HG03064 (cell line): ENCODE measurements at regions not wholly inside any gene's neighbourhood (a gene's known extent, or its start where the extent isn't known, plus 50 kb on each side); places are given as distances from the start of the nearest gene placed in this dataset.
"Not testable (repeated sequence)": the region's sequence is repeated elsewhere in the genome, so short reads cannot be mapped to it uniquely, and the experiment has no call there.

Experiments used
- ATAC-seq: cut with Tn5 transposase; IDR thresholded peaks from one replicate; pipeline ENCODE4 v1.9.1; 2021; ENCODE audit warnings: low read depth; ENCODE audit not compliant: unreplicated experiment

DNA sequence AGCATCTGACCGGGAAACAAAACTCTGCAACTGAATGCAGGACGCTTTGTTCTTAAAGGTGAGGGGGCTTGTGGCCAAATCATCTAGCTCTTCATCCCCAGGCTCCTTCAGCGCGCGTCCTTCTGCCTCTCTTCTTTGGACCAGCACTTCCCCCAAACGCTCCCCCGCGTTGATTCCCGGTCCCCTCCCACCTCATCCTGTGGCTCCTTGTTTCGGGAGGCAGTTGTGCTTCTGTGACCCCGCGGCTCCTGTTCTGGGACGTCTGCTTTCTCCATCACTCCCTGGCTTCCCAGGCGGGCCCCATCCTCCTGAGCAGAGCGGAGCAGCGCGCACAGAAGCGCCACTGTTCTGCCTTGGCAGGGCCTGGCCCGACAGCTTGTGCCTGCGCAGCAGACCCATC, 109.7 kb upstream of the ZNG1E start:
- ATAC-seq: not testable (repeated sequence)

DNA sequence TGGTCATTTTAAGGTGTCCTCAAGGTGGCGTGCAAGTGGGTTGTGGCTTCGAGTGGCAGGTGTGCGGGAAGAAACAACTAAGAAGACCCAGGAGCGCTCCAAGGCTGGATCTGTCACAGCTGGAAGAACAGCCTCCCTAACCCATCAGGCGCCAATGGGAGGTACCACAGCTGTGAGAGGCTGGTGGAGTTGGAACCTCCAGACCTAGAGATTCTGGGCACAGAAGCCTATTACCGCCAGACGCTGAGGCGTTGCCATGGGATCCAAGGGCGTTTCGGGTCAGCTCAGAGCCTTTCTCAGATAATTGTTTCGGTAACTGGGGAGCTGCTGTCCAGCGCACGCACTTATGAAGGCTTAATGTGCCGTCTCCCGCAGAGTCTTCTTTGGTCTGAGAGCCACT, 156.7 kb upstream of the ZNG1E start:
- ATAC-seq: not testable (repeated sequence)

DNA sequence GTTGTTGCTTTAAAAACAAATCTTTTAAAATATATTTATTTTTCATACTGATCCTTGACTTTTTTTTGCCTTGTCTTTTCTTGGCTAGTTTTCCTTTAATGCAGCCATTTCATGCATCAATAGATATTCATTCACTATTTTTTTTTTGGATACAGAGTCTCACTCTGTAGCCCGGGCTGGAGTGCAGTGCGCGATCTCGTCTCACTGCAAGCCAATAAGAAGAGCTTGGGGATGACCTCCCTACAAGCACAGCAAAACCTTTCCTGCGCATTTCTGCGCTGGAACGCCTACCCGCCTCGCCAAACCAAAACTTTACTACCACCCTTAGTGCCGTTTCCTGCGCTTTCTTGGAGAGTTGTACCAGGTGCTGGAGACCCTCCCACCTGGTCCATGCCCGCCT, 161.3 kb upstream of the ZNG1E start:
- not testable (repeated sequence) for ATAC-seq

DNA sequence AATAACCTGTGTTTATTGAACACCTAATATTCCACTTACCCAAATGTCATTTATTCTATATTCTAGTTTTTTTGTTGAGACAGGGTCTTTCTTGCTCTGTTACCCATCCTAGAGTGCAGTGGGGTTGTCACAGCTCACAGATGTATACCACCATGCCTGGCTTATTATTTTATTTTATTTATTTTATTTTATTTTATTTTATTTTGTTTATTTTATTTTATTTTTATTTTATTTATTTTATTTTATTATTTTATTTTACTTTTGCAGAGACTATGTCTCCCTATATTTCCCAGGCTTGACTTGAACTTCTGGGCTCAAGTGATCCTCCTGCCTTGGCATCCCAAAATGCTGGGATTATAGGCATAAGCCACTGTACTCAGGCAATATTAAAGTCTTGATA, 167.8 kb upstream of the ZNG1E start:
- ATAC-seq: not testable (repeated sequence)

DNA sequence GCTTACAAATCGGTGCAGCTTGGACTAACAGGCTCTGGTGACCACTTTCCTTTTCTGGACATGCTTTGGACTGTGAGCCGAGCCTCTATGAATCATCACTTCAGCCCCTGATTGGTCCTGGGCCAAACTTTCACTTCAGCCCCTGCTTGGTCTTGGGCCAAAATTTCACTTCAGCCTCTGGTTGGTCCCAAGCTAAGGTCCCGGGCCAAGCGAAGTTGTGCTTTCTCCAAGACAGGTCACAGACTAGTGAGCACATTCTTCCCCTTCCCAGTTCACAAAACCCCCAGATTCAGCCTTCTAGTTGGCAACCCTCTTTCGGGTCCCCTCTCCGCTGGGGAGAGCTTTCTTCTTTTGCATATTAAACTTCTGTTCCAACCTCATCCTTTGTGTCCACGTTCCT, 171.0 kb upstream of the ZNG1E start:
- ATAC-seq: not testable (repeated sequence)

DNA sequence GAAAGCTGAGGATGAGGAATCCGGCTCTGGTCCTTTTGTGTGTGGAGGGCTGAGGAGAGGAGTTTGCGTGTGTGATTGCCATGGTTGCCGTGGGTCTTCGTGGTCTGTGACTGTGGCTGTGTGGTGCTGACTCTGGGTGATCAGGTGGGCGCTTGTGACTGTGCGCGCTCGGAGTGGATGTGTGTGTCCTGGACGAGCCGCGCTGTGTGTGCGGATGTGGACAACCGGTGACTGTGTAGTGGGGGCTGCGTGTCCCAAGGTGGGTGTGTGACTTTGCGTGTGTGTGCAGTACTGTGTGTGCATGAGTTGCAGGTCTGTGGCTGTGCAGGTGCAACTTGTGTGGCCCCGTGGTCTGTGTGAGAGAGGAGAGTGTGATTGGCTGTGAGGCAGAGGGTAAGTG, 172.0 kb upstream of the ZNG1E start:
- not testable (repeated sequence) for ATAC-seq

DNA sequence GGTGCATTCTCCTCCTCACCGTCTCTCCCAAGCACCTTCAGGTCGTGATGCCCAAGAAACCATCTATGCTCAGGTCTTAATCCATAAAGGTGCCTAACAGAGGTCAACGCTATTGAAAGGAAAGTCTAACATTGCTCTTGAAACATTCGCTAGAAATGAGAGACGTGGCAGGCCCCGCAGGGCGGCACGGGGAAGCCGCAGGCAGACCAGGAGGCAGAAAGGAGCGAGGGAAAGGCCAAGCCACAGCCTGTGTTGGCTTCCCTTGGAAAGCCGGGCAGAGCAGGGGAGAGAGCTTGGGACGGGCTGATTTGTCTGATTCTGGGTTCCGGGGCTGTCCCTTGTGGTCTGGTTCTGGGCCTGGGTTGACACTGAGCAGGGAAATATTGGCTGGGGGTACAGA, 192.8 kb upstream of the ZNG1E start:
- not testable (repeated sequence) for ATAC-seq

DNA sequence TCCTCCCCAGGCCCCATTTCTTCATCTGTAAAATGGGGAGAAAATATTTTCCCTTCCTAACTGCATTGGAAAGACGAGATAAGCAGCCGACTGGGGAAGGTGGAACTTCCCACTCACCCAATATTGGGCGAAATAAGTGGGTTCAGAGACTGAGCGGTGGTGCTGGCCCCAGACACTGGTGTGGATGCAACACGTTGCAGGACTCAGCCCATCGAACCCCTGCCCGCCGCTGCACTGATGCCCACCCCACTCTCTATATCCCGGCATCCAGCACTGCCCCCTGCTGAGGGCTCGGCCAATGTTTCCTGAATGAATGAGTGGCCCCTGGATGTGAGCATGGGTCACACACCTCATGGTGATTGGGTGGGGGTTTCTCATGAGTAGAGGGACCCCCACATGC, 194.4 kb upstream of the ZNG1E start:
- not testable (repeated sequence) for ATAC-seq

DNA sequence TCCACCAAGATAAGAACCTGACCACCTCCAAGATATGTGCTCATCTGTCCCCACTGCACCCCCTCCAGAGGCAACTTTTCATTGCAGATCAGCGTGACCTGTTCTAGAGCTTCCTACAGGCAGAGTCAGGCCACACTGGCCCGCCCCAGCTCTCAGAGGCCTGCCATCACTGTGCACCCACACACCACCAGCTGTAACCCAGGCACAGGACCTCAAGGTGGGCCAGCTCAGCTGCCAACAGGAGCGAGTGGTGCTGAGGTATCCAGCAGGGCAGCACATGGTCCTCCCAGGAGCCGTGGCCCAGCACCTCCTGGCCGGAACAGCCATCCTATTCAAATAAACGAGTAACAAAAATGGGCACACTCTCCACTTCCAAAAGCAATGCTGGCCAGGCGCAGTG, 189.9 kb upstream of the FOXD4L5 start:
- not testable (repeated sequence) for ATAC-seq

DNA sequence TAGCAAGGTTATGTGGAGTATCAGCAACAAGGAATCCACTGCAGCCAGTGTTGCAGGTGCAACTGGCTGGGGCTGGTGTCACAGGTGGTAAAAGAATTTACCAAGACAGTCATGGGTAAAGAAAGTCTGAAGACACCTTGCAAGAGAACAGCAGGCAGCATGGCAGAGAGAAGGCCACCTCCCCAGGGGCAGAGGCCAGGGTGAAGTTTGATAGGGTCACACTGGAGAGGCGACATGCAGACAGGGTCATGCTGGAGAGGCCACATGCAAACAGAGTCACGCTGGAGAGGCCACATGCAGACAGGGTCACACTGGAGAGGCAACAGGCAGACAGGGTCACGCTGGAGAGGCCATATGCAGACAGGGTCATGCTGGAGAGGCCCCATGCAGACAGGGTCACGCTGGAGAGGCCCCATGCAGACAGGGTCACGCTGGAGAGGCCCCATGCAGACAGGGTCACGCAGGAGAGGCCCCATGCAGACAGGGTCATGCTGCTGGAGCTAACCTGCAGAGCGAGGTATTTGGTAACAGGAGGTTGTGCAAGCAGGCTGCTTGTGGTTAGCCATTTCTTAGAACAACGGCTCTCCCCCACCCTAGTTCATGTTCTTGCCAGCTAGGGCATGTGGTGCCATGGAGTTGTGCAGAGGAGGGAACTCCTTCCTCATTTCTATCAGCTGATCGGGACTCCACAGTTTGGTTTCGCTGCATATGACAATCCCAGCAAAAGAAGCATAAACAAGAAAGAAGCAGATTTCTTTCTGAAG, 188.2 kb upstream of the FOXD4L5 start:
- not testable (repeated sequence) for ATAC-seq

DNA sequence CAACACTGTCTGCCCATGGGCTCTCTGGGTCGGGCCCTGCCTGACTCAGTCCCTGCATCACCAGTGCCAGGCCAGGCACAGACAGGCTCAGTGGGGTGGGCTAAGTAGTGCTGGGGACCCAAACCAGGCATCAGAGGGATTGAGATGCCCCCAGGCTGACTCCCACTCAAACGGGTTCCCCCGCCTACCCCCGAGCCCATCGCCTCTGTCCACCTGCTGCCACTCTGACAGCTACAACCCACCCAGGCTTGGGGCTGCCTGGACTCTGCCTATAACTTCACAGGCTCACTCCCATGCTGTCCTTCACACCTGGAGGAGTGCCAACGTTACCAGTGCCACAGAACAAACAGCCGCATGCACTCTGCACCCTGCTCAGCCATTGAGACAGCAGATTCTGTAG, 186.1 kb upstream of the FOXD4L5 start:
- ATAC-seq: not testable (repeated sequence)

DNA sequence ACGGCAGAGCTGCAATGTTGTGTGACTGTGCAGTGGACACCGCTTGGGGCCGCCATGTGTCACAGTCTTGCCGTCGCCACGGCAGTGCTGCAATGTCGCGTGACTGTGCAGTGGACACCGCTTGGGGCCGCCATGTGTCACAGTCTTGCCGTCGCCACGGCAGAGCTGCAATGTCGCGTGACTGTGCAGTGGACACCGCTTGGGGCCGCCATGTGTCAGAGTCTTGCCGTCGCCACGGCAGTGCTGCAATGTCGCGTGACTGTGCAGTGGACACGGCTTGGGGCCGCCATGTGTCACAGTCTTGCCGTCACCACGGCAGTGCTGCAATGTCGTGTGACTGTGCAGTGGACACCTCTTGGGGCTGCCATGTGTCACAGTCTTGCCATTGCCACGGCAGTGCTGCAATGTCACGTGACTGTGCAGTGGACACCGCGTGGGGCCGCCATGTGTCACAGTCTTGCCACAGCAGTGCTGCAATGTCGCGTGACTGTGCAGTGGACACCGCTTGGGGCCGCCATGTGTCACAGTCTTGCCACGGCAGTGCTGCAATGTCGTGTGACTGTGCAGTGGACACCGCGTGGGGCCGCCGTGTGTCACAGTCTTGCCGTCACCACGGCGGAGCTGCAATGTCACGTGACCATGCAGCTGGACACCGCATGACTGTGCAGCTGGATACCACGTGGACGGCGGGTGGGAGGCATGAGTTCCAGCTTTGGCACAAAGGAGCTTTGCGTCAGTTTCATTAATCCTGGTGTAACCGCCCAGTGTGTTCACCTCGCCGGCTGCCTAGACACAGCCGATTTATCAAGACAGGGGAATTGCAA, 182.1 kb upstream of the FOXD4L5 start:
- not testable (repeated sequence) for ATAC-seq

DNA sequence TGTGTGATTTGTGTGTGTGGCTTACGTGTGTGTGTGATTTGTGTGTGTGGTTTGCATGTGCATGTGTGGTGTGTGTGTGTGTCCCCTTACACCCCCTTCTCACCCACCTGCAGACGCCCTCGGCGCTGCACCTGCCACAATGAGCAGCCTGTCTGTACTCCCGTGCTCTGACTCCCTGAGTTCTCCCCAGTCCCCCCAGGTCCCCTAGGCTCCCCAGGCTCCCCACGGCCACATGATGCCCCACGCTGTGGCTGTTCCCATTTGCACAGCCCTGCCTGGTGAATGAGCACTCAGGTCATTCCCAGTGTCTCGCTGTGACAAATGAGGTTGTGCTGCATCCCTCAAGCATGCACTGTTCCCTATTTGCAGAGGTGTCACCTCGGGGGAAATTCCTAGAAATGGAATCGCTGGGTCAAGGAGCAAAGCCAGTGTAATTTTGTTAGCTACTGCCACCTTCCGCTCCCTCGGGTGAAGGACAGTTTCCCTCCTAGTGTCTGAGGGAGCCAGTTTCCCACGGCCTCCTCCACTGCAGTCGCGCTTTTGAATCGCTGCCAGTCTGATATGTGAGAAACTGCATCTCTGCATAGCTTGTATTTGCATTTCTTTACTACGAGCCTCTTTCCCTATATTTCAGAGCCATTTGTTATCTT, 180.4 kb upstream of the FOXD4L5 start:
- ATAC-seq: not testable (repeated sequence)

DNA sequence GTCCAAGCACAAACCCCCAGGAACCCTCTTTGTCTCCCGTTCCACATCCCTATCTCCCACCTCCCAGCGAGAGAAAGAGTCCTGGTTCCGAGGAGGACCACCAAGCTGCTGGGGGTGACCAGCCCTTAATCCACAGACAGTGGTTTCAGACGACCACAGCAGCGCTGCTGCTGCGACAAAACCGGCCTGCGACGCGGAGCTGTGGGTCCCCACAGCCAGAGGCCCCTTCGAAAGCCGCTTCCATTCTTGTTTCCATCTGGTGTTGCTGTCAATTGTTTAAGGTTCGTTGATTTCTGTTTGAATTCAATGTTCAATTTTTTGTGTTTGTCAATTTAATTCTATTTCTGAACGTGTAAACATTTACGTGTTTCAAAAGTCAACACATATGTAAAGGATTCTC, 177.5 kb upstream of the FOXD4L5 start:
- not testable (repeated sequence) for ATAC-seq

DNA sequence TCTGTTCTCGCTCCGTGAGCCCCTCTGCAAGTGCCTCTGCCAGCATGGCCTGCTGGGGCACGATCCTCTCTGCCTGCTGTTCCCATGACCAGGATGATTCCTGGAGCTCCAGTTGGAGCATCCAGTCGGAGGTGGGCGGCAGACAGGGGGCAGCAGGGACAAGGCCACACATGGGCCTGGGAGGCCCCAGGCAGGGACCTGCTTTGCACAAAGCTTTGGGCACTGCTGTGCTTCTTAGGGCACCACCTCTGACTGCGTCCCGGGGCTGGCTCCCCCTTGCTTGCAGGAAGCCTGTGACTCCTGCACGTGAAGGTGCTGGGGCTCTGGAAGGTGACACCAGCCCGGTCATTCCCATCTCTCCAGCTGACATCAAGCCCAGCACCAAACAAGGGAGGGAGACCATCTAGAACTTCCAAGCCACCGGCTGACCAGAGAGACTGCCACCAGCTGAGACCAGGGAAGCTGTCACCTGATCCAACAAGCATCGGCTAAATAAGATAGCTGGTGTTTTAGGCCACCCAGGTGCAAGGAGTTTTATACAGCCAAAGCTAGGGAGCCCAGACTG, 174.8 kb upstream of the FOXD4L5 start:
- ATAC-seq: no peak

DNA sequence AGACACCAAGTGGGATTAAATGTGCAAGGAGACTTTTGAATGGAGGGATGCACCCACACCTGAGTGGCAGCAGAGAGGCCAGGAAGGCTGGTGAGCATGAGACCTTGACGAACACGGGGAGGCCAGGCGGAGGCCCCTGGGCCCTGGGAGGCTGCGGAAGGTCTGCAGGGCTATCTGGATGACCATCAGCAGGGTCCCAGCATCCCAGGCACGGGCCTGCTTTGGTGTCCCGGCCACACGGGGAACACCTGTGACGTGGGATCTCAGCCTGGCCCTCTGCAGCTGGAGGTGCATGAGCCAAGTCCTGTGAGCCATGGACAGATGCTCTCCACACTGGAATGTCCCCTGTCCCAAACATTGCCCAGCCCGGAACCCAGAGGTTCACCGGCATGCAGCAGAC, 174.0 kb upstream of the FOXD4L5 start:
- ATAC-seq: no peak

DNA sequence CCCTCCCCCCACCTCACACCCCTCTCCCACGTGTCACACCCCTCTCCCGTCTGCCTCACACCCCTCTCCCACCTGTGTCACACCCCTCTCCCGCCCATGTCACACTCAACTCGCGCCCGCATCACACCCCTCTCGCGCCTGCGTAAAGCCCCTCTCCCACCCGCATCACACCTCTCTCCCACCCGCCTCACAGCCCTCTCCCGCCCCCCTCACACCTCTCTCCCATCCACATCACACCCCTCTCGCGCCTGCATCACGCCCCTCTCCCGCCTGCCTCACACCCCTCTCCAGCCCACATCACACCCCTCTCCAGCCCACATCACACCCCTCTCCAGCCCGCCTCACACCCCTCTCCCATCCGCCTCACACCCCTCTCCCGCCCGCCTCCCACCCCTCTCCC, 173.5 kb upstream of the FOXD4L5 start:
- no peak for ATAC-seq

DNA sequence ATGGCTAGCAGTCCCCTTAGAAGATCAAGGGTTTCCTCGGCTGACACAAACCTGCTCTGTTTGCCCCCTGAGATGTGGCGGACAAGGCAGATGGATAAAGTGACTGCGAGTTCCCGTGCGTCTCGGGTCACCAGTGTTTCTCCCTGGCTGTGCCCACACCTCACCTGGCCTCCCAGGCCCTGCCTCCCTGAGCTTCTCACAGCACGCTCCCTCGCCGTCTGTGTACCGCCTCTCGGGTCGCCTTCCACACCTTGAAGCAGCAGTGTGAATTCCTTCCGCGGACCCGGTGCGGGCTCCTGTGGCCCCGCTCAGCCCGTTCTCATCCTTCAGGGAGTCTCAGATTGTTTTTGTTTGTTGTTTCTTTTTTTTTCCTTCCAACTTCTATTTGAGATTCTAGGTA, 172.0 kb upstream of the FOXD4L5 start:
- not testable (repeated sequence) for ATAC-seq

DNA sequence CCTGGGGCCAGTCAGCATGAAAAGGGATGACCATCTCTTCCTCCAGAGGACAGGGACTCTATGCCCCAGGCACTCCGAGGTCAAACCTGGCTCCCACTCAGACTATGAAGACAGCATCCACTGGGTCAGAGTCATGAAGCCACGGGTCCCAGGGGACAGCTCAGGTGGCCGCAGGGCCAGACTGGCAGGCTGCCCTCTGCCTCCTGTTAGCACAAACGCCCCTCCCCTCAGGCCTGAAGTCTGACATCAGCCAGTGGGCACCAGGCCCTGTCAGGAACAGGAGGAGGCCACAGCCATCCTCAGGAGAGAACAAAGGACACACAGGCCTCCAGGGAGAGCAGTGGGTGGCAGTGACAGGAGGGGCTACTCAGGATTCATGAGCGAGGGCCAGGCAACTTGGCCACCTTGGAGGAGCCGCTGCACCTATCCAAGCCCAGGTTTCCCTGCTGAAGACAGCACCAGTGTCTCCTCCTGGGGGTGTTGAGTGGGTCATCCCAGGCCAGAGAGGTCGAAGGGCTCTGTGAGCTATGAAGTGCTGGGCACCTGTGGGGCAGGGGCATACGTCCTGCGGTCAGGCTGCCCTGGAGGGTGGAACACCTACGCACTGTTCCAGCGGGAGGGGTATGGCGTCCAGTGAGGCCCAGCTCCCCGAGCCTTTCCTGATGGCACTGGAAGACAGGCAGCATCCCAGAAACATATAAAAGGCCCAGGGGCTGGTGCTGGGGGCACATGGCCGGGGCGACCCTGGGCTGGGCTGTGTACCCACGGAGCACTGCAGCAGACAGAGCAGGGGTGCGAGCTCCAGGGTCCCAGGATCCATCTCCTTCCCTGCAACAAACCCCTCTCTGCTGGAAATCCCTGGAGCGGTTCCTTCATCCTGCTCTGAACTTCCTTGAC, 171.0 kb upstream of the FOXD4L5 start:
- not testable (repeated sequence) for ATAC-seq

DNA sequence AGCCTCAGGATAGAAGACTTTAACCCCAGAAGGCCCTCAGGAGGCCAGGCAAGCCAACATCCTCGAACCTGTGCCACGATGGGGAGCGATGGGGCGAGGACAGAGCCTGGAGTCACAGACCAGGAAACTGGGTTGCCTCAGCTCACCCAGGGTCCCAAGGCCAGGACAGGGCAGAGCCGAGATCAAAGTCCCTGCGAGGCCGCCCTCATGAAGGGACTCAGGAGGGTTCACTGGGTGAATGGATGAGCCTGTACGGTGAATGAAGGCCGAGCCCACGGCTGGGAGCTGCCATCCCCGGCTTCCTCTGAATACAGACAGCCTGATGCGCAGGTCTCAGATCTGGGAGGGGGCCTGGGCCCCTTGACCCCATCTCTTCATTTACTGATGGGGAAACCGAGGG, 170.1 kb upstream of the FOXD4L5 start:
- ATAC-seq: not testable (repeated sequence)
